ENCODE measurements at regions not wholly inside any gene's neighbourhood (a gene's known extent, or its start where the extent isn't known, plus 50 kb on each side); places are given as distances from the start of the nearest gene placed in this dataset.

GRCh38 chr10:78454123-78454645 is 420.5 kb downstream of the RPS24 start:
- Histone ChIP-seq H3K36me3 (no peaks in the 10 kb centered on the region), H3K4me3 (no peak overlapping the region), H3K27ac (no peak overlapping the region), H3K9me3 (no peaks in the 10 kb centered on the region), H3K4me1 (ENCODE audit: control insufficient read depth in 1 of 2, low read depth in 2 of 2) (peaks cover 0 to 9% of the 10 kb centered on the region in 2 donors), H3K27me3 (replicated peaks; ENCODE audit: insufficient read depth) (no peaks in the 10 kb centered on the region)
- ATAC-seq (ENCODE audit: insufficient number of reproducible peaks, low FRiP score, low read depth): no peak
- no peak for TF ChIP-seq CTCF (IDR thresholded peaks at IDR 0.05)
- no peak for DNase-seq (ENCODE audit: low spot score)

- Histone ChIP-seq H3K4me3 (no peak overlapping the region), H3K27ac (no peak overlapping the region), H3K36me3 (no peaks in the 10 kb centered on the region), H3K27me3 (replicated peaks; ENCODE audit: insufficient read depth) (no peaks in the 10 kb centered on the region), H3K4me1 (ENCODE audit: control insufficient read depth in 1 of 2, low read depth in 2 of 2) (peaks cover 0 to 9% of the 10 kb centered on the region in 2 donors), H3K9me3 (no peaks in the 10 kb centered on the region)
- ATAC-seq (ENCODE audit: insufficient number of reproducible peaks, low FRiP score, low read depth): no peak
- TF ChIP-seq CTCF (IDR thresholded peaks at IDR 0.05): no peak
- DNase-seq (ENCODE audit: low spot score): no peak
Measured at GRCh38 chr10:78455236-78455635, 421.6 kb downstream of the RPS24 start.

GRCh38 chr10:78455811-78456210 is 422.1 kb downstream of the RPS24 start:
- ATAC-seq (ENCODE audit: insufficient number of reproducible peaks, low FRiP score, low read depth) (no peak), DNase-seq (ENCODE audit: low spot score) (no peak)
- Histone ChIP-seq H3K36me3 (no peaks in the 10 kb centered on the region), H3K9me3 (no peaks in the 10 kb centered on the region), H3K4me3 (no peak overlapping the region), H3K27ac (no peak overlapping the region), H3K27me3 (replicated peaks; ENCODE audit: insufficient read depth) (no peaks in the 10 kb centered on the region), H3K4me1 (ENCODE audit: control insufficient read depth in 1 of 2, low read depth in 2 of 2) (peaks cover 0 to 9% of the 10 kb centered on the region in 2 donors)
- TF ChIP-seq CTCF (IDR thresholded peaks at IDR 0.05): no peak

- Histone ChIP-seq H3K9me3 (no peaks in the 10 kb centered on the region), H3K27me3 (replicated peaks; ENCODE audit: insufficient read depth) (no peaks in the 10 kb centered on the region), H3K4me3 (no peak overlapping the region), H3K36me3 (no peaks in the 10 kb centered on the region), H3K27ac (no peak overlapping the region), H3K4me1 (ENCODE audit: control insufficient read depth in 1 of 2, low read depth in 2 of 2) (no peaks in the 10 kb centered on the region)
- no peak for ATAC-seq (ENCODE audit: insufficient number of reproducible peaks, low FRiP score, low read depth)
- TF ChIP-seq CTCF (IDR thresholded peaks at IDR 0.05): no peak
- DNase-seq (ENCODE audit: low spot score): no peak
Measured at GRCh38 chr10:78456649-78457400, 423.2 kb downstream of the RPS24 start.

GRCh38 chr10:78457804-78458482 is 424.3 kb downstream of the RPS24 start:
- no peaks in the 10 kb centered on the region for H3K27me3 ChIP-seq (replicated peaks; ENCODE audit: insufficient read depth)
- no peak overlapping the region for H3K4me3 ChIP-seq
- no peaks in the 10 kb centered on the region for H3K9me3 ChIP-seq
- H3K4me1 ChIP-seq (ENCODE audit: control insufficient read depth in 1 of 2, low read depth in 2 of 2): no peaks in the 10 kb centered on the region
- DNase-seq (ENCODE audit: low spot score) (no peak), ATAC-seq (ENCODE audit: insufficient number of reproducible peaks, low FRiP score, low read depth) (no peak)
- H3K36me3 ChIP-seq: no peaks in the 10 kb centered on the region
- TF ChIP-seq CTCF (IDR thresholded peaks at IDR 0.05): no peak
- no peak overlapping the region for H3K27ac ChIP-seq

Data from thoracic aorta (tissue), 2 donors.